HL-60 (cell line): ENCODE measurements at regions not wholly inside any gene's neighbourhood (a gene's known extent, or its start where the extent isn't known, plus 50 kb on each side); places are given as distances from the start of the nearest gene placed in this dataset.
A peak's percentile ranks its signal among the peaks of the same experiment; 100 is the strongest.

Experiments
- DNase-seq, 2 experiments: peaks; one replicate each; pipeline ENCODE4 v3.0.0-alpha.2; 2010 to 2020; ENCODE audit warnings: low read depth in 1 of 2, low spot score in 1 of 2
- H3K27ac ChIP-seq: fragments of 250-450 bp; sonication (Bioruptor Pico); replicated peaks from 2 replicates; pipeline ENCODE4 v1.5.1; 2020; ENCODE audit warnings: mild to moderate bottlenecking, moderate library complexity
- H3K27me3 ChIP-seq: fragments of 250-450 bp; sonication (Bioruptor Pico); 2 replicates; pipeline ENCODE4 v1.5.1; 2021; ENCODE audit warnings: mild to moderate bottlenecking, moderate library complexity; ENCODE audit not compliant: insufficient read depth, poor library complexity, severe bottlenecking
- H3K4me3 ChIP-seq: replicated peaks from 2 replicates; pipeline ENCODE4 v1.5.1; 2011; ENCODE audit warnings: mild to moderate bottlenecking, control low read depth, low read length; ENCODE audit not compliant: insufficient read depth
- CTCF ChIP-seq: IDR thresholded peaks from one replicate; pipeline ENCODE4 v1.5.1; 2011; ENCODE audit warnings: low read length, control low read depth, inconsistent platforms; ENCODE audit not compliant: insufficient read depth
- GABPA ChIP-seq: IDR thresholded peaks from 2 replicates; pipeline ENCODE4 v1.6.1; 2012; ENCODE audit warnings: low read depth
- POLR2AphosphoS5 ChIP-seq: IDR thresholded peaks from 2 replicates; pipeline ENCODE4 v1.6.1; 2012; ENCODE audit warnings: low read depth
- REST ChIP-seq: IDR thresholded peaks from 2 replicates; pipeline ENCODE4 v1.6.1; 2012; ENCODE audit warnings: low read depth; ENCODE audit not compliant: insufficient replicate concordance
- SPI1 ChIP-seq: IDR thresholded peaks from 2 replicates; pipeline ENCODE4 v1.6.1; 2012; ENCODE audit warnings: low read depth, mild to moderate bottlenecking, borderline replicate concordance

- H3K4me3 ChIP-seq = no peak overlapping the region
- H3K27me3 ChIP-seq = no peaks in the 10 kb centered on the region
- TF ChIP-seq CTCF (no peak), POLR2AphosphoS5 (no peak), SPI1 (no peak), REST (no peak), GABPA (no peak)
- DNase-seq = peak in 1 of 2 experiments; percentile 26
- H3K27ac ChIP-seq = no peak overlapping the region
These were observed 146.8 kb downstream of the FZD1 start for GRCh38 chr7:91411060-91411459.

- TF ChIP-seq GABPA (no peak), SPI1 (no peak), POLR2AphosphoS5 (no peak), REST (no peak), CTCF (no peak)
- Histone ChIP-seq H3K27ac (no peak overlapping the region), H3K4me3 (no peak overlapping the region), H3K27me3 (no peaks in the 10 kb centered on the region)
- no peak for DNase-seq
These were observed 148.1 kb downstream of the FZD1 start for GRCh38 chr7:91412298-91412697.

- no peak for DNase-seq
- H3K27me3 ChIP-seq = no peaks in the 10 kb centered on the region
- no peak for TF ChIP-seq CTCF
- no peak for TF ChIP-seq GABPA
- no peak for TF ChIP-seq REST
- TF ChIP-seq POLR2AphosphoS5 = no peak
- no peak for TF ChIP-seq SPI1
- no peak overlapping the region for H3K4me3 ChIP-seq
- no peak overlapping the region for H3K27ac ChIP-seq
These were observed 150.5 kb downstream of the FZD1 start for GRCh38 chr7:91414734-91415133.
